ENCODE measurements at regions not wholly inside any gene's neighbourhood (a gene's known extent, or its start where the extent isn't known, plus 50 kb on each side); places are given as distances from the start of the nearest gene placed in this dataset.

GRCh38 chr1:30812076-30812475 is 54.5 kb upstream of the LAPTM5 start:
- TF ChIP-seq POLR2AphosphoS5 (IDR thresholded peaks at IDR 0.05; ENCODE audit: low read depth, low read length) (no peak), PRMT3 (CRISPR knock-in tag; IDR thresholded peaks at IDR 0.05; ENCODE audit: borderline replicate concordance, low read depth) (no peak), GLI4 (CRISPR knock-in tag; IDR thresholded peaks at IDR 0.05; ENCODE audit: borderline replicate concordance) (no peak), ATF6 (CRISPR knock-in tag; conservative IDR thresholded peaks at IDR 0.05) (no peak), ZNF777 (CRISPR knock-in tag; IDR thresholded peaks at IDR 0.05) (no peak), CBX5 (CRISPR knock-in tag; IDR thresholded peaks at IDR 0.05; ENCODE audit: borderline replicate concordance) (no peak), TAF1 (CRISPR knock-in tag; IDR thresholded peaks at IDR 0.05) (no peak), CTCF (CRISPR knock-in tag; IDR thresholded peaks at IDR 0.05) (no peak), EP300 (IDR thresholded peaks at IDR 0.05; ENCODE audit: low read depth in 2 of 2, low read length in 2 of 2) (no peak), EP300 (CRISPR knock-in tag; IDR thresholded peaks at IDR 0.05; ENCODE audit: borderline replicate concordance) (no peak), ZNF451 (CRISPR knock-in tag; IDR thresholded peaks at IDR 0.05) (no peak), ZNF280D (CRISPR knock-in tag; IDR thresholded peaks at IDR 0.05) (no peak), SMAD1 (CRISPR knock-in tag; IDR thresholded peaks at IDR 0.05; ENCODE audit: borderline replicate concordance, low read depth) (no peak), POGK (CRISPR knock-in tag; conservative IDR thresholded peaks at IDR 0.05) (no peak)

All from HepG2 (cell line).